ENCODE measurements at regions not wholly inside any gene's neighbourhood (a gene's known extent, or its start where the extent isn't known, plus 50 kb on each side); places are given as distances from the start of the nearest gene placed in this dataset.

- DNase-seq (ENCODE audit: low read depth in 3 of 3, low spot score in 1 of 3) = no peak
These were observed 259.0 kb downstream of the FOXD2 start for GRCh38 chr1:47696737-47697441.

DNA sequence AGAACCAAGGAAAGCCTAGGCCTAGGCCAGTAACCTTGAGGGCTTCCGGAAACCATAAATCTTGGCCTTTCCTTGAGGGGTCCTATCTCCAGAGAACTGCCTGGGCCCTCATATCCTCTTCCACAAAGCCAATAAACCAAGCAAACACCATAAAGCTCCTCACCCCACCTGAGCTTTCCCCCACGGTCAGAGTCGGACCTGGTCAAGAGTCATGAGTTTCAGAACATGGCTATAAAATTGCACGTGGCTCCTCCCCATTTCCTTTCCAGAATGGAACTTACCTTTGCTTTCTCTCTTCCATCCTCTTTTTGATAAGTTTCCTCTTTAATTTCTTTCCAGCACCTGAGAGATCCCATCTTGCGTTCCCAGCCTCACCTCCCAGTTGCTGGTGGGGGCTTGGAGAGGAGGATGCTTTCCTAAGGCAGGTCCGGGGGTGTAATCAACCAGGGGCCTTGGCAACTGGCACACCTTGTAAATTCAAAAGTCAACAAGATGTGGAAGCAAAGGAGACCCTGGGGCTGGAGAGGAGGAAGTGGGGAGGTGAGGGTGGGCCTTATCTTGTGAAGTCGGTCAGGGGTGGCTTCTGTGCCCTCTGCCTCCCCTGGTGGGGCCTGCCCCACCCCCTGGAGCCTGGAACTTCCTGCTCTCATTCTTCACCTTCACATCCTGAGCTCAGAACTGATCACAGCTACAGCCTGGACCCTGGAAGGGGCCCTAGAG, 259.9 kb downstream of the FOXD2 start:
- DNase-seq (ENCODE audit: low read depth in 3 of 3, low spot score in 1 of 3) = no peak

GRCh38 chr1:47699492-47700235, 261.8 kb downstream of the FOXD2 start:
- no peak for DNase-seq (ENCODE audit: low read depth in 3 of 3, low spot score in 1 of 3)

DNA sequence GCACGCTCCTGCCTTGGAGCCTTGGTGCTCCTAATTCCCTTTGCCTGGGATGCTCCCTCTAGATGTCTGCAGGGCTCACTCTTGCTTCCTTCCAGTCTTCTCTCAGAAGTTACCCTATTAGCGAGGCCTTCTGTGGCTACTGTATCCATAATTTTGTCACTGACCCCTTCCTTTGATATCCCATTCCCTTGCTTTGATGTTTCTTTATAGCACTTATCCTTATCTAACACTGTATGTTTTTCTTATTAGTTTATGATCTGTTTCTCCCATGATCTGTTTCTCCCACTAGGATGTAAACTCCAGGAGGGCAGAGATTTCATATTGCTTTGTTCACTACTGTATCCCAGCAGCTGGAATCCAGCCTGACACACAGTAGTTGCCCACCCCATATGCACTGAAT, 263.4 kb downstream of the FOXD2 start:
- no peak for DNase-seq (ENCODE audit: low read depth in 3 of 3, low spot score in 1 of 3)

GRCh38 chr1:47701741-47702515, 264.1 kb downstream of the FOXD2 start:
- DNase-seq (ENCODE audit: low read depth in 3 of 3, low spot score in 1 of 3) = no peak

GRCh38 chr1:47703156-47703825, 265.4 kb downstream of the FOXD2 start:
- no peak for DNase-seq (ENCODE audit: low read depth in 3 of 3, low spot score in 1 of 3)

GRCh38 chr1:47703981-47704596, 266.2 kb downstream of the FOXD2 start:
- no peak for DNase-seq (ENCODE audit: low read depth in 3 of 3, low spot score in 1 of 3)

GRCh38 chr1:47705517-47706130, 267.8 kb downstream of the FOXD2 start:
- no peak for DNase-seq (ENCODE audit: low read depth in 3 of 3, low spot score in 1 of 3)

DNA sequence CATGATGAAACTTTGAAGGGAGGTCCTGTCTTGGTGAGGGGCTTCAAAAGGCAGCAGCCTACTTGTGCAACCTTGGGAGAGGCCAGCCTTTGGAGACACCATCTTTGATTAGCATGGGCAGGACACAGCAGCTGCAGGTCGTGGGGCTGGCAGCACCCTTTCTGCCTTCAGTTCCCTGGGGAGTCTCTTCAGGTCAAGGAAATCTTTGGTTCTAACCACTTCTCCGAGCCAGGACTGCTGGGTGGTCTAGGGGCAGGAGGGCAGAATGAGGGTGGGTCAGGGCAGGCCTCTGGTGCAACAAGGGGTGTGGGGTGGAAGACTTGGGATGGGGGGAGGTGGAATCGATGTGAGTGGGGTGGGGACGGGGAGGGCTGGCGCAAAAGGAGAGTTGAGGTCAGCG, 269.7 kb downstream of the FOXD2 start:
- no peak for DNase-seq (ENCODE audit: low read depth in 3 of 3, low spot score in 1 of 3)

DNA sequence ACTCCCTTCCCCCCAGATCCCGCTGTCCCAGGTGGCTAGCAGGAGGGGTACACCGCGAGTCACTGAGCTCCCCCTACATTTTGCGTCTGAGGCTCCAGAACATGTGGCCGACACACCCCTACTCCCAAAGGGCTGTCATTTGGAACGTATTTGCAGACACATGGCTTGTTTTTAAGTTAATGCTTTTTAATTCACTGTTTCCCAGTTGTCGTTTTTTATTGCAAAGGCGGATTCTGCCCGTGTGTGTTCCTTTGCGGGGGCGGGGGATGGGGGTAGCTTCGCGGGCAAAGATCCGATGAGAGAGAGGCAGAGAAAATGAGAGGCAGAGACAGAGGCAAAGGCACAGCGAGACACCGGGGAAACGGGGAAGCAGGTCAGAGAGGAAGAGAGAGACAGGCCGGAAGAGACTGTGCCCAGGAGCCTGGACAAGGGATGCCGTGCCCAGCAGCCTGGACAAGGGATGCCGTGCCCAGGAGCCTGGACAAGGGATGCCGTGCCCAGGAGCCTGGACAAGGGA, 270.2 kb downstream of the FOXD2 start:
- no peak for DNase-seq (ENCODE audit: low read depth in 3 of 3, low spot score in 1 of 3)

DNA sequence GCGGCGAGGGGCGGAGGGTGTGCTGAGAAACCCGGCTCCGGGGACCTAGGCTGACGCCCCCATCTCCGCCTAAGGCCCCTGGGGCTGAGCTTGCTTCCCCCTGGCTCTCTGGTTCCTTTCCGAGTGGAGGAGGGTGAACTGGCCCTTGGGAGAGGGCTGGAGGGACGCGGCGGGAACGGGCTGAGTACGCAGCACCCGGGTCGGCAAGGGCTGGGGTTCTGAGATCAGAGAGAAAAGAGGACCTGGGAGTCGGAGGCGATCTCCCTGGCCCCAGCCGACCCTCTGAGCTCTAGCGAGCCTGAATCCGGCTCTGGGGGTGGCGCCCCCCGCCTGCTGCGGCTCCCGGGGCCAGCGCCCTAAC, 270.8 kb downstream of the FOXD2 start:
- DNase-seq (ENCODE audit: low read depth in 3 of 3, low spot score in 1 of 3) = no peak

DNA sequence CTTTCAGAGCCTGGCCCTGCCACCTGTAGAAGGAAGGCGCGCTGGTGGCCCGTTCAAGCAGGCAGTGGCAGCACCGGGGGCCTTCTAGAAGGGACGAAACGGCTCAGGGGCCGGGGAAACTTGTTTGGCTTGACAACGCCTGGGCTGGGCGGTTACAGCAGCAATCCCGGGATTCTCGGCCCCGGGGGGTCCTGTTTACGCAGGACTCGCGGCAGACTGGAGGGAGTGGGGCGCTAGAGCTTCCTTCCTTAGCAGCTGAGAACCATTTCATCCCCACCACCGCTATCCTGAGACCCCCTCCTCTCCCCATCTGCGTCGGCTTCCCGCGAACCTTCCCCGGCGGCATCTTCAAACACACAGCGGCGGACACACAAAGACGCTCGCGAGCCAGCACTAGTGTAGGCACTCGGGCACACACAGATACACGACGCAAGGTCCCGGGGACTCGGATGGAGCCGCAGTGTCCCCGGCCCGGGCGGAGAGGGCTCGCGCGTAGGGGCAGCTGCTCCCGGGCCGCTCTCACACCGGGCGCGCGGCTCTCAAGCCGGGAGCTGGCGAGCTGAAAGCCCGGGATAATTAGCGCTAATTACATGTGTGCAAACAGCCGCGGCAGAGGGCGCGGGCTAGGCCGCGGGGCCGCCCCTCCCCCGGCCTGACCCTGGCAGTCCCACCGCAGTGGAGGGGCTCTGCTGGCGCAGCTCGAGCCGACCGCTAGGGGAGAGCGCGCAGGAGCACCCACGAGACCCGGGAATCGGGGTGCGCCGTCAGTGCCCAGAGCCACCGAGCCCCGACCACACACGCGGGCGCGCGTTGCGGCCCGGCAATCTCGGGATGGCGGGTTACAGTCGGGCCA, 271.4 kb downstream of the FOXD2 start:
- no peak for DNase-seq (ENCODE audit: low read depth in 3 of 3, low spot score in 1 of 3)

DNA sequence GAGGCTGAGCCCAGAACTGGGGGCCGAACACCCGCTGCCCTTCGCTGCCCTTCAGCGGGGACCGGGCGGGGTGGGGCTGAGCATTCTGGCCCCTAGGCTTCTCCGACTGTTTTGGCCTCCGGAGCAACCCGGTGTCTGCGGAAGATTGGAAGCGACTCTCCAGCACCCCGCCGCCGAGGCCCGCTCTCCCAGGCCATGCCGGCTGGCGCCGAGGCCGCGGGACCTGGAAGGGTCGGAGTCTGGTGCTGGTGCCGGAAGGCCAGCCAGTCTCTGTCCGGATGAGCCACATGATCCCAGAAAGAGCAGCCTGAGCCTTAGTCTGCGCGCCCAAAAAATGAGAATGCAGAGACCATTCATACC, 272.0 kb downstream of the FOXD2 start:
- no peak for DNase-seq (ENCODE audit: low read depth in 3 of 3, low spot score in 1 of 3)

GRCh38 chr1:47710329-47711071, 272.7 kb downstream of the FOXD2 start:
- peak in 2 of 3 donors; percentile 26 to 64 for DNase-seq (ENCODE audit: low read depth in 3 of 3, low spot score in 1 of 3)

All from stimulated activated CD4-positive, alpha-beta T cell treated with anti-CD3 and anti-CD28 coated beads, TNF-alpha, amount 100 ng/mL, for 1 hour (primary cell).